Right cardiac atrium (tissue), 5 donors: ENCODE measurements at regions not wholly inside any gene's neighbourhood (a gene's known extent, or its start where the extent isn't known, plus 50 kb on each side); places are given as distances from the start of the nearest gene placed in this dataset.
A peak's percentile ranks its signal among the peaks of the same experiment; 100 is the strongest.

Source experiments
- ATAC-seq, 2 donors: fragments of 200-7000 bp; cut with Tn5 transposase; one replicate each; pipeline versions ENCODE4 v1.8.0 to v1.9.1; 2020; ENCODE audit warnings: moderate library complexity in 2 of 2, mild to moderate bottlenecking in 1 of 2
- DNase-seq, 3 donors: peaks; one replicate each; pipeline ENCODE4 v3.0.0-alpha.2; 2020
- H3K27ac ChIP-seq: one replicate; pipeline ENCODE4 v1.5.1; 2013; ENCODE audit warnings: mild to moderate bottlenecking, low read length, control low read depth, moderate library complexity
- H3K27me3 ChIP-seq: one replicate; pipeline ENCODE4 v1.6.1; 2013; ENCODE audit not compliant: control insufficient read depth, insufficient read depth
- H3K4me1 ChIP-seq: one replicate; pipeline ENCODE4 v1.6.1; 2013; ENCODE audit warnings: low read length; ENCODE audit not compliant: control insufficient read depth, insufficient read depth
- H3K4me3 ChIP-seq: one replicate; pipeline ENCODE4 v1.5.1; 2013; ENCODE audit warnings: low read length, control low read depth
- H3K9me3 ChIP-seq: one replicate; pipeline ENCODE4 v1.6.1; 2013; ENCODE audit warnings: low read length; ENCODE audit not compliant: control insufficient read depth
- WGBS: extraction: QIAGEN DNeasy Blood & Tissue Kit; methylation state at CpG from one replicate; pipeline ENCODE4 v1.1.7; 2013; 5-methylcytosine and 5-hydroxymethylcytosine counted together
- intact Hi-C, 4 donors: fragments of 100-400 bp; cut with DNase I; formaldehyde crosslinking; loops; one replicate each; pipeline versions ENCODE4 v1.11.0 to v1.14.0; 2022 to 2023
- donor health status: healthy with polysubstance abuse.
- donor health status: DM: no; HTN: yes; CAD: no.
- donor health status: DM: no; HTN: no; CAD: no.
- donor health status: DM: no; HTN: yes; CAD: no; lungs with severe emphysema.
- donor health status: DM: yes; HTN: yes; CAD: no.

DNA sequence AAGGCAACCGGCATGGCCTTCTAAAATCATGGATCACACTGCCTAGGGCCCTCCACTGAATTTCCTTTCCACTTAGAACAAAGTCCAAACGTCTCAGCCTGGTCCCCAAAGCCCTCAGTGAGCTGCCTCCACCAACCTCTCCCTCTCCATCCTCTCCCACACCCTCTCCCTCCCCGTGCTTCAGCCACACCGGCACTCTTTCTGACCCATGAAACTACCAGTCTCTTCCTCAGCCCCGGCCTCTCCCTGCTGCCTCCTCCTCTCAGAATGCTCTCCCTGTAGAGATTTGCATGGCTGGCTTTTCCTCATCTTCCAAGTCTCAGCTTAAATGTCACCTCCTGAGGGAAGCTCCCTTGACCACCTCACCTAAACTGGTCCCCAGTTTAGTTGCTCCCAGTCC is 219.0 kb upstream of the ZMIZ1 start:
- no peak overlapping the region for H3K27ac ChIP-seq
- DNase-seq (no peak), ATAC-seq (no peak)
- H3K9me3 ChIP-seq: no peaks in the 10 kb centered on the region
- 81% methylated on average over 5 of the region's 5 CpGs for WGBS
- no peaks in the 10 kb centered on the region for H3K27me3 ChIP-seq
- no peaks in the 10 kb centered on the region for H3K4me1 ChIP-seq
- intact Hi-C loops: no loop called here
- no peak overlapping the region for H3K4me3 ChIP-seq

DNA sequence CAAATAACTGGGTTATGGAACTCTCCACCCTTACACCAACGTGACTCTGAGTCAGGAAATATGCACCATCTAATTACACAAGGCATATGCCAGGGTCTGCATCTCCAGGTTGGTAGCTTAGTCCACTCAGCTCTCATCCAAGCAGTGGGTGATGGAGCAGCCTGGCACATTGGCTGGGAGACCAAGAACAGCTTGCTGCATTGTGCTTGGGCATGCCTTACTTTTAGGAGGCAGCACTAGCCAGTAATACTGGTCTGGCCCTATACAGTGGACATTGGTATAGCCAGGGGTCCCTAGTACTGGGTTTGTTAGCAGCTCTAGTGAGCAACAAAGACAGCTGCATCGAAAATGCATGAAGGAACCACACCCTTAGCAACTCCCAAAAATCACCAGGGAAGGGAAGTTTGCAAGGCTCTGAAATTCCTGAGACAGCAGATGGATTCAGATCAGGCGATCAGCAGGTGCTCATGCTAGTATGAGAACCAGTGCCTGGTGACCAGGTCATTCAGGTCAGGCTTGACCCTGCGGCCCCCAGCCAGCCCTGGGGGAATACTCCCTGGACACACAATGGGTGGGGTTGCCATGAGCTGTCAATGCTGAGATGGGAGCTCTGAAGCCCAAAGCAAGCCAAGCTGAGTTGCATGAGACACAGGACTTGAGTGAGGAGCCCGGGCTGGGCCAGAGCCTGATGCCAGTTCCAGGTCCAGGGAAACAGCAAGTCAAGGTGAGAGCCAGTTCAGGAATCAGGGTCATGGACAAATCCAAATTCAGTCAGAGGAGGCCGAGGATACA is 217.9 kb upstream of the ZMIZ1 start:
- intact Hi-C loops: no loop called here
- WGBS: 85% methylated on average over 6 of the region's 6 CpGs
- no peaks in the 10 kb centered on the region for H3K9me3 ChIP-seq
- DNase-seq: no peak
- ATAC-seq: no peak
- no peaks in the 10 kb centered on the region for H3K27me3 ChIP-seq
- H3K4me3 ChIP-seq: no peak overlapping the region
- no peaks in the 10 kb centered on the region for H3K4me1 ChIP-seq
- no peak overlapping the region for H3K27ac ChIP-seq

DNA sequence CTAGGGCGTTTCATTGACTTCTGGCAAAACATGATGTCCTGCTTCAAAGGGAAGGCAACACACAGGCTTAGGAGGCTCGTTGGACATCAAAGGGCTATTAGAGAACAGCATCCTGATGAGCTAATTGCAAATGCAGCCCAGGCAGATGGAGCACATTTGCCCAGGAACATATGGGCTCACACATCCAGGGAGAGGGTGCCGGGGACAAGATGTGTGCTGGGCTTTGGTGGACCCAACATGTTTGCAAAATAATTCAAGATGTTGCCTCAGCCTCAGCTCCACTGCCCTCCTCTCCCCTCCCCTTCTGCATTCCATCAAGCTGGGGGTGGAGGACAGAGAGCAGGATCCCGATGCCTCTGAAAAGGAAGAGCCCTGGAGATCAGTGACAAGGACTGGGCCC is 217.1 kb upstream of the ZMIZ1 start:
- no peak for DNase-seq
- no peak for ATAC-seq
- intact Hi-C loops: no loop called here
- WGBS: 81% methylated on average over 4 of the region's 4 CpGs
- Histone ChIP-seq H3K27me3 (no peaks in the 10 kb centered on the region), H3K27ac (no peak overlapping the region), H3K4me1 (peaks cover 2% of the 10 kb centered on the region), H3K4me3 (no peak overlapping the region), H3K9me3 (no peaks in the 10 kb centered on the region)

DNA sequence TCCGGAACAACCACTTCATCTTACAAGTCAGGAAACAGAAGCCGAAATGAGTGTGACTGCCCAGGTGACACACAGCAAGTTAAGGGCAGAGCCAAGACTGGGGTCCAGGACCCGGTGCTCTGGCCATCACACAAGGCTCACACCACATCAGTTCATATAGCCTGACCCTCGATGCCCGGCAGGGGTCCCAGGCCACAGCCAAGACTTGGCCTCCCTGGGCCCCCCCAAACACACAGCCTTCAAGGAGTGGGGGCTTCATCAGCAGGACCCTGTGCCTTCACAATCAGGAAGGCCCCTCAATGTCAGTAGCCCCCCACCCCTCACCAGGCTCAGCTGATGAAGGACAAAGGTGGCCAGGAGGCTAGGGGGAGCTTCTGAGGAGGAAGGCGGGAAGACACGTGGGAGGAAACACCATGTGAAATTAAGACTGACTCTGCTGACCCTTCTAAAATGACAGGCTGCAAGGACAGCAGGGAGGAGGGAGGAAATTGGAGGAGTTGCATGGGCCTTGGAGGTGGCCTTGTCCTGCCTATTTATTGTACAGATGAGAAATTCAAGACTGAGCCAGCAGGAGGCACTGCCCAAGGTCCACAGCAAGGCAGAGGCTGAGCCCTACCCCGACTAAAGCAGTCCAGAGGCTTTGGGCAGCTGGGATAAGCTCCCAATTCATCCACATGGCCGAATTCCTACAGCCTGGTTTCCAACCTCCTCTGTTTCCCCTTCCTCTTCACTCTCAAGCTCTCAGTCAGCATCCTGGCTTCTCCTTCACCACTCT is 216.1 kb upstream of the ZMIZ1 start:
- intact Hi-C loops: no loop called here
- Histone ChIP-seq H3K27me3 (no peaks in the 10 kb centered on the region), H3K4me3 (no peak overlapping the region), H3K9me3 (no peaks in the 10 kb centered on the region), H3K27ac (no peak overlapping the region), H3K4me1 (peaks cover 2% of the 10 kb centered on the region)
- peak in 1 of 2 donors; percentile 36 for ATAC-seq
- whole genome bisulfite sequencing: 84% methylated on average over 9 of the region's 9 CpGs
- no peak for DNase-seq

DNA sequence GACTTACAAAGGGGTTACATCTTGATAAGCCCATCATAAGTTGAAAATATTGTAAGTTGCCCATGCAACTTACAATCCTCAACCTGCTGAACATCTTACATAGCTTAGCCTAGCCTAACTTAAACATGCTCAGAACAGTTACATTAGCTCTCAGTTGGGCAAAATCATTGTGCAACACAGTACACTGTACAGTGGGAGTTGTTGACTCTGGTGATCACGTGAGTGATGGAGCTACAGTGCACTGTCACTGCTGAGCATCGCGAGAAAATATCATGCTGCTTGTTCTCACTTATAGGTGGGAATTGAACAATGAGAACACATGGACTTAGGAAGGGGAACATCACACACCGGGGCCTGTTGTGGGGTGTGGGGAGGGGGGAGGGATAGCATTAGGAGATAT is 214.9 kb upstream of the ZMIZ1 start:
- ATAC-seq (no peak), DNase-seq (no peak)
- Histone ChIP-seq H3K4me1 (peaks cover 2% of the 10 kb centered on the region), H3K9me3 (no peaks in the 10 kb centered on the region), H3K27ac (no peak overlapping the region), H3K27me3 (no peaks in the 10 kb centered on the region), H3K4me3 (no peak overlapping the region)
- WGBS: 89% methylated on average over 4 of the region's 4 CpGs
- intact Hi-C loops: no loop called here

DNA sequence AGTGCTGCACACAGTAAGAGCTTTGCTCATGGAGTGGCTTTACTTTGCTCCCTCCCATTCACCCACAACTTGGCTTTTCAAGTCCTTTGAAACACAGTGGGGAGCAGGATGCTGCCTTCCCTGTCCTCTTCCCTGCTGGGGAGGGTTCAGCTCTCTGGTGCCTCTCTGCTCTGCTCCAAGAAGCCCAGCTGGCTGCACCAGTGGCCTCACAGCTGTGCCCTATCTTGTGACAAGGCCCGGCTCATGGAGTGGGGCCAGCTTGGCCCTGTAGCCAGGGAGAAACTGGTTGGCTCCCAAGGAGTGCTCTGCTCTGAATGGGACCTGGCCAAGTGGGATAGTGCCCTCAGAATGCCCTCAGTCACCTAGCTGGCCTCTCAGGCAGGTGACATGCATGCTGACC is 212.3 kb upstream of the ZMIZ1 start:
- Histone ChIP-seq H3K27me3 (no peaks in the 10 kb centered on the region), H3K27ac (no peak overlapping the region), H3K9me3 (no peaks in the 10 kb centered on the region), H3K4me3 (no peak overlapping the region), H3K4me1 (peaks cover 4% of the 10 kb centered on the region)
- ATAC-seq (peak; percentile 80 to 91), DNase-seq (peak; percentile 80 to 94 (median 91))
- intact Hi-C loops: no loop called here
- WGBS: 32% methylated on average over 1 of the region's 1 CpG

DNA sequence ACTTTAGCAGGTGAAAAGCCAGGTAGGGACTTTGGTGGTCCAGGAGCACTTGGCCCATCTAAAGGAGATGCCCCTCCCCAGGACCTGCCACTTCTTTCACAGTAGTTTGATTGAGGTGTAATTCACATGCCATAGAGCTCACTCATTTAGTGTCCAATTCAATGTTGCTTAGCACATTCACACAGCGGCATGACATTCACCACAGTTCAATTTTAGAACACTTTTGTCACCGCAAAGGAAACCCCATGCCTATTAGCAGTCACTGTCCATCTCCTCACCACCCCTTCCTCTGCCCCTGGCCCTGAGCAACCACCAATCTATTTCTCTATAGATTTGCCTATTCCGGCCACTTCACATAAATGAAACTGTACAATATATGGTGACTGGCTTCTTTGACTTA is 211.6 kb upstream of the ZMIZ1 start:
- Histone ChIP-seq H3K4me3 (no peak overlapping the region), H3K27ac (no peak overlapping the region), H3K27me3 (no peaks in the 10 kb centered on the region), H3K4me1 (peaks cover 4% of the 10 kb centered on the region), H3K9me3 (no peaks in the 10 kb centered on the region)
- no peak for ATAC-seq
- WGBS: 90% methylated on average over 3 of the region's 3 CpGs
- no peak for DNase-seq
- intact Hi-C loops: no loop called here

DNA sequence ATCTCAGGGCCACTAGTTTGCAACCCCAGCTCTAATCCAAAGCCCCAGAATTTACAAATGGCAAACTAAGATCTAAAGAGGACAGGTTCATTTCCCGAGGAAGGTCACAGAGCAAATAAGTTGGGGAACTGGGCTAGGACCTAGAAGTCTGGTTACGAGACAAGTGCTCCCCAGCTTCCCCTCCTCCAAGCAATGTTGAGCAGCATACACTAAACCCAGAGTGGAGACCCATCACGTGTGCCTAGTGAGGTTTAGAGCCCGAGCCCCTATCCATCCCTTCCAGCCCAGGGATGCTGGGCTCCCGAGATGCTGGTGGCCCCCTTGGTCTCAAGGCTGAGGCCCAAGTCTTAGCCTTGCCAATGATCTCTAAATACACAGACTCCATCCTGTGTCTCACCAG is 209.5 kb upstream of the ZMIZ1 start:
- peaks cover 4% of the 10 kb centered on the region for H3K4me1 ChIP-seq

DNA sequence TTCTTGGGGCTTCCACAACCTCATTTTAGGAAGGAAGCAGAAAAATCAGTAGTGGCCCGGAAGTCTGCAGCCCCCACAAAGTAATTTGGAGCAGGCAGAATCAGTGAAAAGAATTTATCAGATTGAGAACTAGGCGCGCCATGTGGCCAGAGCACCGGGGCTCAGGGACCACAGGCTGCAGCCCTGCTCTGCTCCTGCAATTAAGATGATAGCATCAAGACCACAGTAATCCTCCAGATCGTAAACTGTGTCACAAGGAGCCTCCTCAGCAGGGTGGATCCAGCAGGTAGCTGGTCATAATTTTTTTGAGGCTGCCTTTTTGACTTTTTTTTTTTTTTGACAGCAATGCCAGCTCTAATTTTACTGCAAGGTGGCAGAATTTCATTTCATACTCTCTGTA is 209.0 kb upstream of the ZMIZ1 start:
- H3K27ac ChIP-seq: no peak overlapping the region
- intact Hi-C loops: no loop called here
- WGBS: 70% methylated on average over 5 of the region's 5 CpGs
- no peak for DNase-seq
- H3K4me3 ChIP-seq: no peak overlapping the region
- no peak for ATAC-seq
- H3K9me3 ChIP-seq: no peaks in the 10 kb centered on the region
- H3K27me3 ChIP-seq: no peaks in the 10 kb centered on the region
- H3K4me1 ChIP-seq: peaks cover 4% of the 10 kb centered on the region

More for the DNA sequence above, 209.5 kb upstream of the ZMIZ1 start:
- ATAC-seq (no peak), DNase-seq (no peak)
- WGBS: 74% methylated on average over 5 of the region's 5 CpGs
- H3K9me3 ChIP-seq: no peaks in the 10 kb centered on the region
- intact Hi-C loops: no loop called here
- no peak overlapping the region for H3K4me3 ChIP-seq
- no peak overlapping the region for H3K27ac ChIP-seq
- no peaks in the 10 kb centered on the region for H3K27me3 ChIP-seq

DNA sequence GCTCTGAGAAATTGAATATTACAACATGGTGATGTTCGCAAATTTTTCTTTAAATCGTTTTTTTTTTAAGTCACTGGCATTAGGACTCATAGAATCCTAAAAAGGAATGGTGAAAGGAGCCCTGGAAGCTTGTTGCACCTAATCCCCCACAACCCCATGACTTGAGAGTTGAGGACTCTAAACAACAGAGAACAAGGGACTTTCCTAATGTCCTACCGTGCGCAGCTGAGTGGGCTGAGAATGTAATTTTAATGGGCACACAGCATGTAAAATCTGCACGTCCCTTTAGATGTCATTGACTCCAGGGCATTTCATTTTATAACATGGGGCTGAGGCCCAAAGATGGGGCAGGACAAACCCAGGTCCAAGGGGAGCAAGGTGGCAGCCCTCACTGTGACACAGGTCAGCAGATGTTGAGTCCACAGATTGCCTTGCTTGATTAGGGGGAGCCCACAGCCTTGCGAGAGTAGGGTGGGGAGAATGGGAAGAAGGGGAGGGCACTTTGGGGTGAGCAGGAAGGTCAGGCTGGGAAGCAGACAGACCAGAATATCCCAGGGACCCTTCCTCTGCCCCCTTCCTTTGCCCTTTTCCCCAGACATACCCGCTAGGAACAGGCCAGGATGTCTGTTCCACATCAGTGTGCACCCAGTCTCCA is 208.4 kb upstream of the ZMIZ1 start:
- Histone ChIP-seq H3K9me3 (no peaks in the 10 kb centered on the region), H3K4me3 (no peak overlapping the region), H3K27me3 (no peaks in the 10 kb centered on the region), H3K27ac (no peak overlapping the region), H3K4me1 (peaks cover 4% of the 10 kb centered on the region)
- intact Hi-C loops: no loop called here
- no peak for DNase-seq
- ATAC-seq: no peak
- 89% methylated on average over 7 of the region's 7 CpGs for WGBS
